ENCODE measurements at regions not wholly inside any gene's neighbourhood (a gene's known extent, or its start where the extent isn't known, plus 50 kb on each side); places are given as distances from the start of the nearest gene placed in this dataset.

GRCh38 chr7:28246921-28247461 is 66.4 kb upstream of the JAZF1 start:
- no peak for DNase-seq (ENCODE audit: low spot score)
- TF ChIP-seq CTCF (IDR thresholded peaks at IDR 0.05; ENCODE audit: extremely low read depth, missing control alignments), result no peak

GRCh38 chr7:28258240-28258639 is 77.6 kb upstream of the JAZF1 start:
- TF ChIP-seq CTCF (IDR thresholded peaks at IDR 0.05; ENCODE audit: extremely low read depth, missing control alignments), result no peak
- DNase-seq (ENCODE audit: low spot score), result no peak

- no peak for TF ChIP-seq CTCF (IDR thresholded peaks at IDR 0.05; ENCODE audit: extremely low read depth, missing control alignments)
- DNase-seq (ENCODE audit: low spot score), result no peak
Observed at GRCh38 chr7:28260969-28261368, 80.4 kb upstream of the JAZF1 start.

- no peak for DNase-seq (ENCODE audit: low spot score)
- no peak for TF ChIP-seq CTCF (IDR thresholded peaks at IDR 0.05; ENCODE audit: extremely low read depth, missing control alignments)
Observed at GRCh38 chr7:28263622-28264271, 83.2 kb upstream of the JAZF1 start.

- TF ChIP-seq CTCF (IDR thresholded peaks at IDR 0.05; ENCODE audit: extremely low read depth, missing control alignments), result no peak
- DNase-seq (ENCODE audit: low spot score), result no peak
Observed at GRCh38 chr7:28266402-28266801, 85.8 kb upstream of the JAZF1 start.

GRCh38 chr7:28267012-28267411 is 86.4 kb upstream of the JAZF1 start:
- no peak for TF ChIP-seq CTCF (IDR thresholded peaks at IDR 0.05; ENCODE audit: extremely low read depth, missing control alignments)
- no peak for DNase-seq (ENCODE audit: low spot score)

- TF ChIP-seq CTCF (IDR thresholded peaks at IDR 0.05; ENCODE audit: extremely low read depth, missing control alignments), result no peak
- no peak for DNase-seq (ENCODE audit: low spot score)
Observed at GRCh38 chr7:28269700-28270361, 89.2 kb upstream of the JAZF1 start.

Data from GM20000 (cell line).